Stimulated activated CD4-positive, alpha-beta T cell treated with anti-CD3 and anti-CD28 coated beads, Interleukin-15, amount 100 ng/mL, for 1 hour (primary cell): ENCODE measurements at regions not wholly inside any gene's neighbourhood (a gene's known extent, or its start where the extent isn't known, plus 50 kb on each side); places are given as distances from the start of the nearest gene placed in this dataset.
"Not testable (repeated sequence)": the region's sequence is repeated elsewhere in the genome, so short reads cannot be mapped to it uniquely, and the experiment has no call there.

ENCODE experiments used
- DNase-seq, 2 donors: peaks; one replicate each; pipeline ENCODE4 v3.0.0-alpha.2; 2020; ENCODE audit warnings: low read depth in 1 of 2, low spot score in 1 of 2

GRCh38 chr12:4193821-4194220 is 79.7 kb upstream of the CCND2 start:
- DNase-seq = no peak

GRCh38 chr12:4191642-4192041 is 81.9 kb upstream of the CCND2 start:
- no peak for DNase-seq

- no peak for DNase-seq
Measured at GRCh38 chr12:4191149-4191548, 82.4 kb upstream of the CCND2 start.

GRCh38 chr12:4190366-4191063 is 83.0 kb upstream of the CCND2 start:
- no peak for DNase-seq

- DNase-seq = no peak
Measured at GRCh38 chr12:4189721-4190120, 83.8 kb upstream of the CCND2 start.

GRCh38 chr12:4187916-4188315 is 85.6 kb upstream of the CCND2 start:
- DNase-seq = no peak

- not testable (repeated sequence) for DNase-seq
Measured at GRCh38 chr12:4187315-4187714, 86.2 kb upstream of the CCND2 start.

GRCh38 chr12:4178424-4179170 is 95.0 kb upstream of the CCND2 start:
- DNase-seq = no peak

GRCh38 chr12:4177262-4177661 is 96.3 kb upstream of the CCND2 start:
- no peak for DNase-seq

- no peak for DNase-seq
Measured at GRCh38 chr12:4176168-4176567, 97.4 kb upstream of the CCND2 start.

- no peak for DNase-seq
Measured at GRCh38 chr12:4174417-4174816, 99.1 kb upstream of the CCND2 start.

GRCh38 chr12:4172999-4173398 is 100.6 kb upstream of the CCND2 start:
- DNase-seq = no peak

- no peak for DNase-seq
Measured at GRCh38 chr12:4171742-4172141, 101.8 kb upstream of the CCND2 start.

GRCh38 chr12:4169959-4170358 is 103.6 kb upstream of the CCND2 start:
- no peak for DNase-seq

- DNase-seq = no peak
Measured at GRCh38 chr12:4169531-4169930, 104.0 kb upstream of the CCND2 start.

GRCh38 chr12:4168036-4168435 is 105.5 kb upstream of the CCND2 start:
- no peak for DNase-seq

GRCh38 chr12:4164559-4165558 is 108.7 kb upstream of the CCND2 start:
- peak; percentile 28 to 52 for DNase-seq

- DNase-seq = no peak
Measured at GRCh38 chr12:4164188-4164558, 109.4 kb upstream of the CCND2 start.

GRCh38 chr12:4161718-4162117 is 111.8 kb upstream of the CCND2 start:
- DNase-seq = no peak

GRCh38 chr12:4160314-4161040 is 113.1 kb upstream of the CCND2 start:
- no peak for DNase-seq

- no peak for DNase-seq
Measured at GRCh38 chr12:4159851-4160250, 113.7 kb upstream of the CCND2 start.
